ENCODE measurements at regions not wholly inside any gene's neighbourhood (a gene's known extent, or its start where the extent isn't known, plus 50 kb on each side); places are given as distances from the start of the nearest gene placed in this dataset.

DNA sequence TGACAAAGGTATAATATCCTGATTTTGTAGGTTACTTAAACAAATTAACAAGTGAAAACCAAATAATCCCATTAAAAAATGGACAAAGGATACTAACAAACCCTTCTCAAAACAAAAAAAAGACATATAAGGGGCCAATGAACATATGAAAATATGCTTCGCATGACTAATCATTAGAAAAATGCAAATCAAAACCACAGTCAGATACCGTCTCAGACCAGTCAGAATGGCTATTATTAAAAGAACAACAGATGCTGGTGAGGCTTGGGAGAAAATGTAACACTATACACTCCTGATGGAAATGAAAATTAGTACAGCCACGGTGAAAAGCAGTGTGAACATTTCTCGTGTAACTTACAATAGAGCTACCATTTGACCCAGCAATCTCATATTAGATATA, 1542.2 kb upstream of the CDH9 start:
- no peak for DNase-seq (ENCODE audit: insufficient read length, low spot score, missing footprints)

GRCh38 chr5:28576022-28576421, 1537.6 kb upstream of the CDH9 start:
- no peaks in the 10 kb centered on the region for H3K4me1 ChIP-seq (ENCODE audit: insufficient read depth, low read length)
- DNase-seq (ENCODE audit: insufficient read length, low spot score, missing footprints), result no peak
- H3K27me3 ChIP-seq (ENCODE audit: insufficient read depth, low read length), result no peaks in the 10 kb centered on the region
- H2AFZ ChIP-seq (ENCODE audit: low read length), result no peak overlapping the region
- no peak overlapping the region for H3K4me3 ChIP-seq (ENCODE audit: insufficient read depth, low read length)
- H3K9me3 ChIP-seq (ENCODE audit: low read depth, low read length), result no peaks in the 10 kb centered on the region
- no peak overlapping the region for H3K4me2 ChIP-seq (ENCODE audit: insufficient read depth, low read length)
- no peaks in the 10 kb centered on the region for H3K36me3 ChIP-seq (ENCODE audit: insufficient read depth, low read length)
- no peak overlapping the region for H3K27ac ChIP-seq (ENCODE audit: low read depth, low read length)
- H4K20me1 ChIP-seq (ENCODE audit: insufficient read depth, low read length), result no peaks in the 10 kb centered on the region
- TF ChIP-seq, protein P1, sequence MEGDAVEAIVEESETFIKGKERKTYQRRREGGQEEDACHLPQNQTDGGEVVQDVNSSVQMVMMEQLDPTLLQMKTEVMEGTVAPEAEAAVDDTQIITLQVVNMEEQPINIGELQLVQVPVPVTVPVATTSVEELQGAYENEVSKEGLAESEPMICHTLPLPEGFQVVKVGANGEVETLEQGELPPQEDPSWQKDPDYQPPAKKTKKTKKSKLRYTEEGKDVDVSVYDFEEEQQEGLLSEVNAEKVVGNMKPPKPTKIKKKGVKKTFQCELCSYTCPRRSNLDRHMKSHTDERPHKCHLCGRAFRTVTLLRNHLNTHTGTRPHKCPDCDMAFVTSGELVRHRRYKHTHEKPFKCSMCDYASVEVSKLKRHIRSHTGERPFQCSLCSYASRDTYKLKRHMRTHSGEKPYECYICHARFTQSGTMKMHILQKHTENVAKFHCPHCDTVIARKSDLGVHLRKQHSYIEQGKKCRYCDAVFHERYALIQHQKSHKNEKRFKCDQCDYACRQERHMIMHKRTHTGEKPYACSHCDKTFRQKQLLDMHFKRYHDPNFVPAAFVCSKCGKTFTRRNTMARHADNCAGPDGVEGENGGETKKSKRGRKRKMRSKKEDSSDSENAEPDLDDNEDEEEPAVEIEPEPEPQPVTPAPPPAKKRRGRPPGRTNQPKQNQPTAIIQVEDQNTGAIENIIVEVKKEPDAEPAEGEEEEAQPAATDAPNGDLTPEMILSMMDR (IDR thresholded peaks at IDR 0.05; ENCODE audit: extremely low read depth, low read depth, low read length), result peak; percentile 31
- no peaks in the 10 kb centered on the region for H3K79me2 ChIP-seq (ENCODE audit: insufficient read depth, low read length)

More for the DNA sequence above, 1542.2 kb upstream of the CDH9 start:
- no peaks in the 10 kb centered on the region for H3K9me3 ChIP-seq (ENCODE audit: low read depth, low read length)
- no peaks in the 10 kb centered on the region for H4K20me1 ChIP-seq (ENCODE audit: insufficient read depth, low read length)
- H3K4me1 ChIP-seq (ENCODE audit: insufficient read depth, low read length), result no peaks in the 10 kb centered on the region
- no peak overlapping the region for H3K4me2 ChIP-seq (ENCODE audit: insufficient read depth, low read length)
- TF ChIP-seq, protein P1 (IDR thresholded peaks at IDR 0.05; ENCODE audit: extremely low read depth, low read depth, low read length), result no peak
- H3K27ac ChIP-seq (ENCODE audit: low read depth, low read length), result no peak overlapping the region
- H3K36me3 ChIP-seq (ENCODE audit: insufficient read depth, low read length), result no peaks in the 10 kb centered on the region
- H2AFZ ChIP-seq (ENCODE audit: low read length), result no peak overlapping the region
- no peaks in the 10 kb centered on the region for H3K79me2 ChIP-seq (ENCODE audit: insufficient read depth, low read length)
- H3K27me3 ChIP-seq (ENCODE audit: insufficient read depth, low read length), result no peaks in the 10 kb centered on the region
- no peak overlapping the region for H3K4me3 ChIP-seq (ENCODE audit: insufficient read depth, low read length)

DNA sequence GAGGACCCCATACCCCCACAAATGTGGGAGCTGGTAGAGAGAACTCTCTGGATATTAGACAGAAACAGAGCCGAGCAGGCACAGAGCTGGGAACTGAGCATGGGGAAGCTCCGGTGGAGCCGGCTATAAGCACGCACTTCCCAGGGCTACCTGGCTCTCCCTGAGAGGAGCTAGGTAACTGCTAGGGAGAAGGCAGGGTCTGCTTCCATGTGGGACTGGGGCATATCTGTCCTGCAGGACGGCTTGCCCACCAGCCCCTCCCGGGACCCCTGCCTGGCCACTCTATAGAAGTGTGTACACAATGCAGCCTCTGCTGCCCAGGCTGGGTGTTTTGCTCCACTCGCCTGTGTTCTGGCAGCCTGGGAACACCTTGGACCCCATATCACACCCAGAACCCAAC, 1537.0 kb upstream of the CDH9 start:
- no peak for DNase-seq (ENCODE audit: insufficient read length, low spot score, missing footprints)
- Histone ChIP-seq H3K4me3 (ENCODE audit: insufficient read depth, low read length) (no peak overlapping the region), H3K79me2 (ENCODE audit: insufficient read depth, low read length) (no peaks in the 10 kb centered on the region), H3K27me3 (ENCODE audit: insufficient read depth, low read length) (no peaks in the 10 kb centered on the region), H3K36me3 (ENCODE audit: insufficient read depth, low read length) (no peaks in the 10 kb centered on the region), H3K4me2 (ENCODE audit: insufficient read depth, low read length) (no peak overlapping the region), H4K20me1 (ENCODE audit: insufficient read depth, low read length) (no peaks in the 10 kb centered on the region), H3K9me3 (ENCODE audit: low read depth, low read length) (no peaks in the 10 kb centered on the region), H2AFZ (ENCODE audit: low read length) (no peak overlapping the region), H3K4me1 (ENCODE audit: insufficient read depth, low read length) (no peaks in the 10 kb centered on the region), H3K27ac (ENCODE audit: low read depth, low read length) (no peak overlapping the region)
- TF ChIP-seq, protein P1 (IDR thresholded peaks at IDR 0.05; ENCODE audit: extremely low read depth, low read depth, low read length), result no peak

- no peaks in the 10 kb centered on the region for H3K36me3 ChIP-seq (ENCODE audit: insufficient read depth, low read length)
- TF ChIP-seq, protein P1 (IDR thresholded peaks at IDR 0.05; ENCODE audit: extremely low read depth, low read depth, low read length), result no peak
- no peaks in the 10 kb centered on the region for H3K9me3 ChIP-seq (ENCODE audit: low read depth, low read length)
- H4K20me1 ChIP-seq (ENCODE audit: insufficient read depth, low read length), result no peaks in the 10 kb centered on the region
- no peak overlapping the region for H3K4me3 ChIP-seq (ENCODE audit: insufficient read depth, low read length)
- H3K4me2 ChIP-seq (ENCODE audit: insufficient read depth, low read length), result no peak overlapping the region
- no peaks in the 10 kb centered on the region for H3K4me1 ChIP-seq (ENCODE audit: insufficient read depth, low read length)
- no peaks in the 10 kb centered on the region for H3K79me2 ChIP-seq (ENCODE audit: insufficient read depth, low read length)
- no peak overlapping the region for H2AFZ ChIP-seq (ENCODE audit: low read length)
- DNase-seq (ENCODE audit: insufficient read length, low spot score, missing footprints), result no peak
- no peak overlapping the region for H3K27ac ChIP-seq (ENCODE audit: low read depth, low read length)
- H3K27me3 ChIP-seq (ENCODE audit: insufficient read depth, low read length), result no peaks in the 10 kb centered on the region
Measured at GRCh38 chr5:28574606-28575005, 1536.2 kb upstream of the CDH9 start.

Data from osteoblast (primary cell).